Stimulated activated CD4-positive, alpha-beta T cell treated with anti-CD3 and anti-CD28 coated beads, Interleukin-15, amount 100 ng/mL, for 1 hour (primary cell): ENCODE measurements at regions not wholly inside any gene's neighbourhood (a gene's known extent, or its start where the extent isn't known, plus 50 kb on each side); places are given as distances from the start of the nearest gene placed in this dataset.

Experiments
- DNase-seq, 2 donors: peaks; one replicate each; pipeline ENCODE4 v3.0.0-alpha.2; 2020; ENCODE audit warnings: low read depth in 1 of 2, low spot score in 1 of 2

DNA sequence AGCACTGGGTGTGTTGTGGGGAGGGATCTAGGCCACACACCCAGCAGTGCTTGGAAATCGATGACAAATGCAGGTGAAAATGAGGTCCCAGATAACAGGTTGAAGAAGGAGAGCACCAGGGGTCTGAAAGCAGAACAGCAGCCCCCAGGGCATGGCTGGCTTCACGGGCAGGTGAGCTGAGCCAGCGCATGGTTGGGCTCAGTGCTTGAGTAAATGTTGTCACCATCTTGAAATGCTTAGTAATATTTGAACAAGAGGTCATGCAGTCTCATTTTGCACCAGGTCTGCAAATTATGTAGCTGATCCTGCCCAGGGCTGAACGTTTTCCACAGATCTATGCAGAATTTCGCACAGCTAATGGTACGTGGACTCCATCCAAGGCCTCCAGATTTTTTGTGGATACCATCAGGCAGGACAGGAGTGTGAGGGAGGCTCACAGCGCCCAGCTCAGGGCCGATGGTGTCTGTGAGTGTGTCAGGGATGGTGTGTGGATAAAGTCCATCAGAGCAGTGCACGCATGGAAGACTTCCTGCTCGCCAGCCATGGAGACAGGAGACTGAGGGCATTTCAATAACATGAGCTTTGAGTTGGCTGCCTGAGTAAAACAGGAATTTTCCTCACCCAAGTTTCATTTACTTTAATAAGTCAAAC is 53.1 kb upstream of the SNX9 start:
- no peak for DNase-seq

DNA sequence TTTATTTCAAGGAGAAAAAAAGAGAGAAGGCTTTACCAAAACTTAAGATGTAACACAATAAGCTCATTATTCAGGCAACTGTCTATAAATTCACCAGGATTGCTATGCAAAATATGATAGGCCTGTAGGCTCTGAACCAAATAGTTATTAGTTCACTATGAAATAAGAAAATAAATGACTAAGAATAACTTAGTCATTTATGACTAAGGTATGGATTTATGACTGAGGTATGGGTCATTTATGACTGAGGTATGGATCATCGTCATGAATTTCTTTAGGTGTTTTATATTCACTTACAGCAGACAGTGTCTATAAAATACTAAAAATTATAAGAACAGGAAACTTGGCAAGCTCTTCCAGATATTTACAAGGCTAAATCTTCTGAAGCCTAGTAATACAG is 52.1 kb upstream of the SNX9 start:
- DNase-seq, result no peak

DNA sequence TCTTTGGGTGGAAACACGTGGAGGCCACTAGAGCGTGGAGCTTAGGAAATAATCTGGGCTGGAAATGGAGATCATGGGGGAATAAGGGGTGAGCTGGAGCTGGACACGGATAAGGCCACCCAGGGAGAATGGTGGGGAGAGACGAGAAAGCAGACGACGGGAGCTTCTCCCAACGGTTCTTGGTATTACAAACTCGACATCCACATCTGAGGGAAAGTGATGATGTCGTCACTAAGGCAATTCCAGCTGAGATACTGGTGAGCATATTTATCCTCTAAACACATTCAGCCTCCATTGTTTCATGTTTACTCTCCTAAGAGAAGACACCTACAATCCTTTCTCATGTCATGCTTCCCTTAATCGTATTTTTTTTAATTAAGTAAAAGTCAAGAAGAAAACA is 50.2 kb upstream of the SNX9 start:
- DNase-seq, result no peak
